ENCODE measurements at regions not wholly inside any gene's neighbourhood (a gene's known extent, or its start where the extent isn't known, plus 50 kb on each side); places are given as distances from the start of the nearest gene placed in this dataset.
A peak's percentile ranks its signal among the peaks of the same experiment; 100 is the strongest.

DNA sequence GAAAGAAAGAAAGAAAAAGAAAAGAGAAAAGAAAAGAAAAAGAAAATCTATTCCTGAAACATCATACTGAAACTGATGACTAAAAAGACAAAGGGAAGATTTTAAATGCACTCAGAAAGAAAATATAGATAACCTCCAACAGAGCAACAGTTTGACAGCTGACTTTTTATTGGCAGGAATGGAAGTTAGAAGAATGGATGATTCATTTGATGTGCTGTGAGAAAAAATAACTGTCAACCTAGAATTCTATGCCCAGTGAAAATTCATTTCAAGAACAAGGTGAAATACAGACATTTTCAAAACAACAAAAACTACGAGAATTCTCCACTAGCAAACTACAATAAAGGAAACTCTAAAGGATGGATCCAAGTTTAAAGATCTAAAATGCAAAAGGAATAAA is 50.5 kb upstream of the HSPA12A start:
- Histone ChIP-seq H3K79me1 (ENCODE audit: low read length) (no peaks in the 10 kb centered on the region), H3K4me3 (ENCODE audit: low read depth, low read length) (no peak overlapping the region), H3K4me1 (ENCODE audit: control insufficient read depth in 1 of 2, insufficient read depth in 2 of 2, low read length in 2 of 2) (peaks cover 1 to 2% of the 10 kb centered on the region in 2 experiments), H2BK5ac (ENCODE audit: low read depth, low read length, poor library complexity) (no peak overlapping the region), H3K9ac (ENCODE audit: low read length) (no peak overlapping the region), H3K4ac (ENCODE audit: low read depth, low read length) (no peak overlapping the region), H2AK5ac (ENCODE audit: low read length) (no peak overlapping the region), H2BK12ac (ENCODE audit: low read length) (no peak overlapping the region), H3K27me3 (ENCODE audit: insufficient read depth, low read length) (no peaks in the 10 kb centered on the region), H2BK120ac (ENCODE audit: insufficient read depth, low read length, poor library complexity) (no peak overlapping the region), H4K91ac (ENCODE audit: low read depth, low read length) (no peak overlapping the region), H4K8ac (ENCODE audit: low read depth, low read length) (no peak overlapping the region), H3K14ac (ENCODE audit: low read length) (no peak overlapping the region), H3K18ac (ENCODE audit: low read length) (no peak overlapping the region), H3K36me3 (ENCODE audit: control insufficient read depth in 1 of 2, insufficient read depth in 2 of 2, low read length in 2 of 2) (no peaks in the 10 kb centered on the region), H3K23ac (ENCODE audit: low read length) (no peak overlapping the region), H3K27ac (ENCODE audit: low read depth, low read length) (no peak overlapping the region), H4K12ac (ENCODE audit: low read depth, low read length) (no peak overlapping the region), H3K4me2 (ENCODE audit: low read length) (no peak overlapping the region), H2AFZ (ENCODE audit: insufficient read depth, low read length, poor library complexity) (no peak overlapping the region), H3K9me3 (ENCODE audit: insufficient read depth, low read depth, low read length) (no peaks in the 10 kb centered on the region), H3K79me2 (ENCODE audit: control insufficient read depth, insufficient read depth, low read length, poor library complexity) (no peaks in the 10 kb centered on the region)
- DNase-seq: no peak
- no CpG with 5 or more reads among the region's 1 CpG for WGBS (ENCODE audit: extremely low coverage, insufficient coverage, insufficient read length)

DNA sequence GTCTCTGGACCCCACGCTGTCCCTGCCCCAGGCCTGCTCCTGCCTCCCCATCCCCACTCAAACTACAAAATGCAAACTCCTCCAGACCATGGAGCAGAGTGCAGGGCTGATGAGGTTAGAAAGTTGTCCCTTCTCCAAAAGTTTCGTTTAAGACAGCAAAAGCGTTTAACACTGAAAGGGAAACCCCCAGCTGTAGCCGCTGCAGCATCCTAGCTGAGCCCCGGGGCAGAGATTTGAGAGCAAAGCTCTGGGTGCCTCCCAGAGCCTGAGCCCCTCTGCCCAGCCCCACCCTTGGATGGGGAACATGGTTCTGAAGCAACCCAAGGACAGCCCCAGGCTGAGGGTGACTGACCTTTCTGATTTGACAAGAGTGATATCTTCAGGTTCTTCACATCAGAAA is 52.8 kb upstream of the ENO4 start:
- Histone ChIP-seq H2AK5ac (ENCODE audit: low read length) (no peak overlapping the region), H4K91ac (ENCODE audit: low read depth, low read length) (no peak overlapping the region), H3K23ac (ENCODE audit: low read length) (no peak overlapping the region), H2BK12ac (ENCODE audit: low read length) (no peak overlapping the region), H3K27ac (ENCODE audit: low read depth, low read length) (no peak overlapping the region), H3K9ac (ENCODE audit: low read length) (no peak overlapping the region), H4K8ac (ENCODE audit: low read depth, low read length) (no peak overlapping the region), H3K27me3 (ENCODE audit: insufficient read depth, low read length) (no peaks in the 10 kb centered on the region), H3K4me3 (ENCODE audit: low read depth, low read length) (no peak overlapping the region), H3K4ac (ENCODE audit: low read depth, low read length) (no peak overlapping the region), H3K4me1 (ENCODE audit: control insufficient read depth in 1 of 2, insufficient read depth in 2 of 2, low read length in 2 of 2) (no peaks in the 10 kb centered on the region), H2BK120ac (ENCODE audit: insufficient read depth, low read length, poor library complexity) (no peak overlapping the region), H3K79me2 (ENCODE audit: control insufficient read depth, insufficient read depth, low read length, poor library complexity) (no peaks in the 10 kb centered on the region), H3K18ac (ENCODE audit: low read length) (no peak overlapping the region), H3K4me2 (ENCODE audit: low read length) (no peak overlapping the region), H4K12ac (ENCODE audit: low read depth, low read length) (no peak overlapping the region), H3K79me1 (ENCODE audit: low read length) (no peaks in the 10 kb centered on the region), H2BK5ac (ENCODE audit: low read depth, low read length, poor library complexity) (no peak overlapping the region), H3K14ac (ENCODE audit: low read length) (no peak overlapping the region), H3K36me3 (ENCODE audit: control insufficient read depth in 1 of 2, insufficient read depth in 2 of 2, low read length in 2 of 2) (no peaks in the 10 kb centered on the region), H3K9me3 (ENCODE audit: insufficient read depth, low read depth, low read length) (no peaks in the 10 kb centered on the region), H2AFZ (ENCODE audit: insufficient read depth, low read length, poor library complexity) (no peak overlapping the region)
- WGBS (ENCODE audit: extremely low coverage, insufficient coverage, insufficient read length): no CpG with 5 or more reads among the region's 5 CpGs
- no peak for DNase-seq

DNA sequence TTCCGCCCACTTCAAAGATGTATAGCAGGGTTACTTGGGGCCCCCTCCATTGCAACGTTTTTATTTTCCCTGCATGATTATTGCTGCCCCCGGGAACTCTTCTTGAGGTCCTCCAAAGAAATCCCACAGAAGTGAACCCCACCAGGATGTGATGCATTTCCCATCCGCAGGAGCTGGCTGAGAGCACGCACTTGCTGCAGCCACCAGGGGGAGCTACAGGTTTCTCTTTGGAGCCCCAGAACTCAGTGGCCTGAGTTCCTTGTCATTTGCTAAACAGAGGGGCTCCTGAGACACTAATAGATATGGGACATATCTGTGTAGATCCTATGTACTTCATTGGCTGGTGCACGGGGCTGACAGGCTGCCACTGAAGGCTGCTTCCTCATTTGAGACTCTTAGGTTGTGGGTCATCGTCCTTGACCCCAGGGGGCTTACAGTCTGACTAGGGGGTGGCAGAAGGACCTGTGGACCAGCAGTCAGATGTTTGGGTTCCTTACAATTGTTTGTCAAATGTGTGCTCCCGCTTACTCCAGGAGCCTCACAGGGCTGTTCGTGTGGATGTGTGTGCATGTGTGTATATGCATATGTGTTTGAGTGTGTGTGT is 52.3 kb upstream of the ENO4 start:
- H2AK5ac ChIP-seq (ENCODE audit: low read length): no peak overlapping the region
- no peak overlapping the region for H4K91ac ChIP-seq (ENCODE audit: low read depth, low read length)
- H3K14ac ChIP-seq (ENCODE audit: low read length): no peak overlapping the region
- no peak overlapping the region for H3K4me3 ChIP-seq (ENCODE audit: low read depth, low read length)
- H3K36me3 ChIP-seq (ENCODE audit: control insufficient read depth in 1 of 2, insufficient read depth in 2 of 2, low read length in 2 of 2): no peaks in the 10 kb centered on the region
- peak; percentile 61 to 85 for DNase-seq
- H4K8ac ChIP-seq (ENCODE audit: low read depth, low read length): no peak overlapping the region
- H3K79me2 ChIP-seq (ENCODE audit: control insufficient read depth, insufficient read depth, low read length, poor library complexity): no peaks in the 10 kb centered on the region
- no peaks in the 10 kb centered on the region for H3K4me1 ChIP-seq (ENCODE audit: control insufficient read depth in 1 of 2, insufficient read depth in 2 of 2, low read length in 2 of 2)
- H3K9me3 ChIP-seq (ENCODE audit: insufficient read depth, low read depth, low read length): no peaks in the 10 kb centered on the region
- no peak overlapping the region for H3K23ac ChIP-seq (ENCODE audit: low read length)
- no peaks in the 10 kb centered on the region for H3K27me3 ChIP-seq (ENCODE audit: insufficient read depth, low read length)
- no CpG with 5 or more reads among the region's 9 CpGs for WGBS (ENCODE audit: extremely low coverage, insufficient coverage, insufficient read length)
- H3K4ac ChIP-seq (ENCODE audit: low read depth, low read length): no peak overlapping the region
- H3K4me2 ChIP-seq (ENCODE audit: low read length): no peak overlapping the region
- no peak overlapping the region for H4K12ac ChIP-seq (ENCODE audit: low read depth, low read length)
- H2AFZ ChIP-seq (ENCODE audit: insufficient read depth, low read length, poor library complexity): no peak overlapping the region
- H3K18ac ChIP-seq (ENCODE audit: low read length): no peak overlapping the region
- H2BK5ac ChIP-seq (ENCODE audit: low read depth, low read length, poor library complexity): no peak overlapping the region
- no peak overlapping the region for H2BK120ac ChIP-seq (ENCODE audit: insufficient read depth, low read length, poor library complexity)
- H3K79me1 ChIP-seq (ENCODE audit: low read length): no peaks in the 10 kb centered on the region
- no peak overlapping the region for H2BK12ac ChIP-seq (ENCODE audit: low read length)
- H3K27ac ChIP-seq (ENCODE audit: low read depth, low read length): no peak overlapping the region
- H3K9ac ChIP-seq (ENCODE audit: low read length): peak overlapping the region; percentile 12

DNA sequence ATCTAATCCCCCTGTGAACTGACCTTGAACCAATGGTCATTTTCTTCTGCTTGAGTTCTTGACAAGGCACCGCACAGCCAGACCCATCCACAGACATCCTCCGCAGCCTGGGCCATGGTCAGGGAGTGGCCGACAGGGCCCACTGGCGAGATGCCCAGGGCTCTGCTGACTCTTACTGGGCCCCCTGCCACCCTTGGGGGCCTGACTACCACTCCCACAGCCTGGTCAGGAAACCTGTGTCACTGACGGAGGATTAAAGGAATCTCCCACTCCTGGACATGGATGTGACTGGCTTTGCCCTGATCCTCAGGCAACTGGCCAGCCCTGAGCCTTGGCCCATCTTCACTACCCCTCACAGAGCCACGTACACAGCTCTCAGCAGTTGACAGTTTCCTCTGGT is 50.4 kb upstream of the ENO4 start:
- H3K79me1 ChIP-seq (ENCODE audit: low read length): no peaks in the 10 kb centered on the region
- no peak overlapping the region for H2BK120ac ChIP-seq (ENCODE audit: insufficient read depth, low read length, poor library complexity)
- H3K4me3 ChIP-seq (ENCODE audit: low read depth, low read length): no peak overlapping the region
- no CpG with 5 or more reads among the region's 6 CpGs for WGBS (ENCODE audit: extremely low coverage, insufficient coverage, insufficient read length)
- H2BK5ac ChIP-seq (ENCODE audit: low read depth, low read length, poor library complexity): no peak overlapping the region
- H3K27me3 ChIP-seq (ENCODE audit: insufficient read depth, low read length): no peaks in the 10 kb centered on the region
- H3K36me3 ChIP-seq (ENCODE audit: control insufficient read depth in 1 of 2, insufficient read depth in 2 of 2, low read length in 2 of 2): no peaks in the 10 kb centered on the region
- no peaks in the 10 kb centered on the region for H3K79me2 ChIP-seq (ENCODE audit: control insufficient read depth, insufficient read depth, low read length, poor library complexity)
- DNase-seq: no peak
- no peaks in the 10 kb centered on the region for H3K9me3 ChIP-seq (ENCODE audit: insufficient read depth, low read depth, low read length)
- H3K9ac ChIP-seq (ENCODE audit: low read length): no peak overlapping the region
- no peak overlapping the region for H4K8ac ChIP-seq (ENCODE audit: low read depth, low read length)
- H4K12ac ChIP-seq (ENCODE audit: low read depth, low read length): no peak overlapping the region
- no peak overlapping the region for H3K14ac ChIP-seq (ENCODE audit: low read length)
- H4K91ac ChIP-seq (ENCODE audit: low read depth, low read length): no peak overlapping the region
- H3K4ac ChIP-seq (ENCODE audit: low read depth, low read length): no peak overlapping the region
- no peak overlapping the region for H3K4me2 ChIP-seq (ENCODE audit: low read length)
- no peak overlapping the region for H3K23ac ChIP-seq (ENCODE audit: low read length)
- no peak overlapping the region for H2BK12ac ChIP-seq (ENCODE audit: low read length)
- H2AK5ac ChIP-seq (ENCODE audit: low read length): no peak overlapping the region
- H3K18ac ChIP-seq (ENCODE audit: low read length): no peak overlapping the region
- H3K27ac ChIP-seq (ENCODE audit: low read depth, low read length): no peak overlapping the region
- no peak overlapping the region for H2AFZ ChIP-seq (ENCODE audit: insufficient read depth, low read length, poor library complexity)
- no peaks in the 10 kb centered on the region for H3K4me1 ChIP-seq (ENCODE audit: control insufficient read depth in 1 of 2, insufficient read depth in 2 of 2, low read length in 2 of 2)
